KMS-11 (cell line): ENCODE measurements at regions not wholly inside any gene's neighbourhood (a gene's known extent, or its start where the extent isn't known, plus 50 kb on each side); places are given as distances from the start of the nearest gene placed in this dataset.

Experiments
- H2AFZ ChIP-seq: fragments of 200-600 bp; sonication (generic); 2 replicates; pipeline ENCODE4 v1.6.1; 2016; ENCODE audit warnings: antibody characterized with exemption, mixed run types, low read depth
- H3K27ac ChIP-seq: fragments of 200-600 bp; sonication (generic); 2 replicates; pipeline ENCODE4 v1.6.1; 2016; ENCODE audit warnings: mild to moderate bottlenecking, mixed run types
- H3K27me3 ChIP-seq: fragments of 200-600 bp; sonication (generic); 2 replicates; pipeline ENCODE4 v1.6.1; 2017; ENCODE audit warnings: mild to moderate bottlenecking, low read depth, mixed run types, moderate library complexity; ENCODE audit not compliant: insufficient read depth
- H3K36me3 ChIP-seq: fragments of 200-600 bp; sonication (generic); 2 replicates; pipeline ENCODE4 v1.6.1; 2017; ENCODE audit warnings: mild to moderate bottlenecking, mixed run types; ENCODE audit not compliant: insufficient read depth
- H3K4me1 ChIP-seq: fragments of 200-600 bp; sonication (generic); 2 replicates; pipeline ENCODE4 v1.6.1; 2016; ENCODE audit warnings: mild to moderate bottlenecking, low read depth, mixed run types; ENCODE audit not compliant: poor library complexity, severe bottlenecking
- H3K4me2 ChIP-seq: fragments of 200-600 bp; sonication (generic); 2 replicates; pipeline ENCODE4 v1.7.0; 2016; ENCODE audit warnings: mild to moderate bottlenecking, mixed run types
- H3K4me3 ChIP-seq: fragments of 200-600 bp; sonication (generic); IDR thresholded peaks from 2 replicates; pipeline ENCODE4 v1.6.1; 2017; ENCODE audit warnings: low read depth, low read length, mixed read lengths; ENCODE audit not compliant: insufficient read depth
- H3K79me2 ChIP-seq: fragments of 200-600 bp; sonication (generic); 2 replicates; pipeline ENCODE4 v1.6.1; 2016; ENCODE audit warnings: low read depth, mixed run types; ENCODE audit not compliant: insufficient read depth
- H3K9ac ChIP-seq: fragments of 200-600 bp; sonication (generic); 2 replicates; pipeline ENCODE4 v1.6.1; 2016; ENCODE audit warnings: mild to moderate bottlenecking, mixed run types
- H4K20me1 ChIP-seq: fragments of 200-600 bp; sonication (generic); 2 replicates; pipeline ENCODE4 v1.6.1; 2016; ENCODE audit warnings: mild to moderate bottlenecking, mixed run types; ENCODE audit not compliant: insufficient read depth
- TF ChIP-seq, protein P1 (sequence below): fragments of 200-600 bp; sonication (generic); conservative IDR thresholded peaks from 2 replicates; pipeline ENCODE4 v1.6.1; 2017; ENCODE audit warnings: low read depth, mild to moderate bottlenecking, antibody characterized with exemption, low read length, moderate library complexity, mixed read lengths

DNA sequence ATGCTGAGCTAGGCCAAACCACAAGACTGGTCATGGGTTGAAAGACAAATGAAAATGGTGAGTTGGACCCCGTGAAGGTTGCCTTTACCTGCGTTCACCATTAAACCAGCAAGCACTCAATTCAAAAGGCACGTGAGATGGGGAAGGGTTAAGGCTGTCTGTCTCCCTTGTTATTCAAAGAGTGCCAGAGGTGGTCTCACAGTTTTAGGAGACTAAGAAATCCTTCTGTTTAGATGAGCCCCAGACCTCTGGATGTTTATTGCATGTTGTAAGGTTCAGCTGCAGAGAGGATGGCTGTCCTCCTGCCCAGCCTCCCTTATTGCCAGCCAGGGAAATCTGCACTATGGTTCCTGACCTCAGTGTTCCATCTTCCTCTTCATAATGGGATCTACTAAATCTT, 498.0 kb upstream of the CELF2 start:
- Histone ChIP-seq H3K36me3 (no peaks in the 10 kb centered on the region), H3K4me3 (no peak overlapping the region), H3K27ac (no peak overlapping the region), H2AFZ (no peak overlapping the region), H3K79me2 (no peaks in the 10 kb centered on the region), H3K4me1 (no peaks in the 10 kb centered on the region), H3K4me2 (no peak overlapping the region), H3K9ac (no peak overlapping the region), H3K27me3 (no peaks in the 10 kb centered on the region), H4K20me1 (no peaks in the 10 kb centered on the region)
- TF ChIP-seq, protein P1, sequence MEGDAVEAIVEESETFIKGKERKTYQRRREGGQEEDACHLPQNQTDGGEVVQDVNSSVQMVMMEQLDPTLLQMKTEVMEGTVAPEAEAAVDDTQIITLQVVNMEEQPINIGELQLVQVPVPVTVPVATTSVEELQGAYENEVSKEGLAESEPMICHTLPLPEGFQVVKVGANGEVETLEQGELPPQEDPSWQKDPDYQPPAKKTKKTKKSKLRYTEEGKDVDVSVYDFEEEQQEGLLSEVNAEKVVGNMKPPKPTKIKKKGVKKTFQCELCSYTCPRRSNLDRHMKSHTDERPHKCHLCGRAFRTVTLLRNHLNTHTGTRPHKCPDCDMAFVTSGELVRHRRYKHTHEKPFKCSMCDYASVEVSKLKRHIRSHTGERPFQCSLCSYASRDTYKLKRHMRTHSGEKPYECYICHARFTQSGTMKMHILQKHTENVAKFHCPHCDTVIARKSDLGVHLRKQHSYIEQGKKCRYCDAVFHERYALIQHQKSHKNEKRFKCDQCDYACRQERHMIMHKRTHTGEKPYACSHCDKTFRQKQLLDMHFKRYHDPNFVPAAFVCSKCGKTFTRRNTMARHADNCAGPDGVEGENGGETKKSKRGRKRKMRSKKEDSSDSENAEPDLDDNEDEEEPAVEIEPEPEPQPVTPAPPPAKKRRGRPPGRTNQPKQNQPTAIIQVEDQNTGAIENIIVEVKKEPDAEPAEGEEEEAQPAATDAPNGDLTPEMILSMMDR, result no peak

DNA sequence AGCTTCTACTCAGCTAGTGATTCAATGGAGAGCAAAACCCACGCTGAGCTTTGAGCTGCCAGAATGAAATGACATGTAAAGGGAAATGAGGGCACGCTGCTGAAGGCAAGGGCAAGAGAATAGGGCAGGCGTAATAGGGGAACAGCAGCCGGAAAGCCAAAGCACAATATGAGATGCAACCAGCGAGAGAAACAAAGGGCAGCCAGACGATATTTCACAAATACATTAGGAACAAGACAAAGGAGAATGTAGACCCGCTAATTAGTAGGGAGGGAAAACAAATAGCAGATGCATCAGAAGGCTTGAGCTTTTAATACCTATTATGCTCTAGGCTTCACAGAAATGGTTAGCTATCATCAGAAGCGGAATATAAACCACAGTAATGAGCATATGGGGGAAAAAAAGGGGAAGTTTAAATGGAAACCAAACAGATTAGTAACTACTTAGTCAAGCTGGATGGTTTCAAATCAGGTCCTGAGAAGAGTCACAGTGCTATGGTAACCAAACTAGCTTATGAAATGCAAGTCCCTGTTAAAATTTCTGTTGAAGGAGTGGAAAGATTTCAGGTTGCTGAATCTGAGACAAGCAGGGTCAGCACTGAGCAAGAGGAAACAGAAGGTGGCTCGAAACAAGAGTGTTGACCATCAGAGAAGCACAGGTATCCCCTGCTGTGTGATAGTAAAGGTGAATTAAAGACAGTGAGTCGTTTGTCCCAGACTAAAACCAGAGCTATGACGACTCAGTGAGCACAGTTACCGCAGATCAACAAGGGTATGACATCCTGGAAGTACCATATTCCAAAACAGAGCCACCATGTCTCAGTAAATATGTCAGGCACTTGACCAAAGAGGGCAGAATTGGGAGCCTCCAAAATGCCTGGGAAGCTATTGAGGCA, 496.9 kb upstream of the CELF2 start:
- TF ChIP-seq, protein P1, result no peak
- Histone ChIP-seq H3K27me3 (no peaks in the 10 kb centered on the region), H3K4me1 (no peaks in the 10 kb centered on the region), H3K4me2 (no peak overlapping the region), H3K27ac (no peak overlapping the region), H3K9ac (no peak overlapping the region), H3K4me3 (no peak overlapping the region), H4K20me1 (no peaks in the 10 kb centered on the region), H3K79me2 (no peaks in the 10 kb centered on the region), H2AFZ (no peak overlapping the region), H3K36me3 (no peaks in the 10 kb centered on the region)

DNA sequence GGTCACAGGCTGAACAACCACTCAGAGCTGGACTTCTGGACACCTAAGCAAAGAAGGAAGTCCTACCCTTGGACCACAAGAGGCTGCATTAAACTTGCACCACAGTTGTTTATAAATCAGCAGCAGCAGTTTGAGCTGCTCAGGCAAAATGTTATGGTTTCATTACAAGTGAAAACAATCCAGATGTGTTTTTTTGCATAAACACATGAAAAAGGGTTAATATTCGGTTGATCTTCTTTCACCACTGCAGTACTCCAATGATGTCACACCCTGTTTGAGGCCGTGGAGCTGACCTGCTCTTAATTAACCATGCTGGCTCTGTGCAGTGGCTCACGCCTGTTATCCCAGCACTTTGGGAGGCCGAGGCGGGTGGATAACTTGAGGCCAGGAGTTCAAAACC, 490.8 kb upstream of the CELF2 start:
- H3K4me2 ChIP-seq, result no peak overlapping the region
- H2AFZ ChIP-seq, result no peak overlapping the region
- no peak overlapping the region for H3K27ac ChIP-seq
- H3K27me3 ChIP-seq, result no peaks in the 10 kb centered on the region
- H3K9ac ChIP-seq, result no peak overlapping the region
- no peaks in the 10 kb centered on the region for H4K20me1 ChIP-seq
- no peaks in the 10 kb centered on the region for H3K4me1 ChIP-seq
- no peaks in the 10 kb centered on the region for H3K79me2 ChIP-seq
- H3K4me3 ChIP-seq, result no peak overlapping the region
- no peaks in the 10 kb centered on the region for H3K36me3 ChIP-seq
- TF ChIP-seq, protein P1, result no peak

DNA sequence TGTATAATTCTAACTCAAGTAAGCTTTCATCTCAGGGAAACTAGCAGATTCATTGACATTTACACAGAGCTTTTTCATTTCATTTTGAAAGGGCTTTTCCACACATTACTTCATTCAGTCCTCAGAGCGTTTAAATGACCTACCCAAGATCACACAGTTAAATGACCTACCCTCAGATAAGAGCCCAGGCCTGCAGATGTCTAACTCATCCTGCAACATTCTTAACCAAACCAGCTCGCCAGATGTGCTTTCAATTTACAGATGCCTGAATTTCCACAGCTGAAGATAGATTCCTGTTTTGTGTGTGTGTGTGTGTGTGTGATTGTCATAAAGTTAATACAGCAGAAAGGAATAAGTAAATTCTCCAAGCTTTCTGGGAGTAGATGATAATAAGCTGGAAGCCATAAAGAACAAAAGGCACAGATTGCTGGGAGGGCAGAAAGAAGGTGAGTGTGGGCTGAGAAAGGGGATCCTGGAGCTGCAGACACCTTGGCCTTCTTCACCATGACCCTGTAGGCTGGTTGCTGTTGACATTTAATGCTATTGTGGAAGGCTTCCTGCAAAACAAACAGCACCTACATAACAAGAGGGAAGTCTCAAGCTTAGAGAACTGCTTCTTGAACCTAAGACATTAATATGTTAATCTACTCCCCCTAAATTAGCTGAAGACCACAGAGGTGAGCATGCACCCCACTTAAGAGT, 489.7 kb upstream of the CELF2 start:
- H3K4me1 ChIP-seq, result no peaks in the 10 kb centered on the region
- H4K20me1 ChIP-seq, result no peaks in the 10 kb centered on the region
- H3K36me3 ChIP-seq, result no peaks in the 10 kb centered on the region
- no peak overlapping the region for H3K4me2 ChIP-seq
- H3K27ac ChIP-seq, result no peak overlapping the region
- no peak overlapping the region for H3K4me3 ChIP-seq
- H3K27me3 ChIP-seq, result no peaks in the 10 kb centered on the region
- TF ChIP-seq, protein P1, result no peak
- H3K79me2 ChIP-seq, result no peaks in the 10 kb centered on the region
- H2AFZ ChIP-seq, result no peak overlapping the region
- H3K9ac ChIP-seq, result no peak overlapping the region
